GM19043 (cell line): ENCODE measurements at regions not wholly inside any gene's neighbourhood (a gene's known extent, or its start where the extent isn't known, plus 50 kb on each side); places are given as distances from the start of the nearest gene placed in this dataset.
"Not testable (repeated sequence)": the region's sequence is repeated elsewhere in the genome, so short reads cannot be mapped to it uniquely, and the experiment has no call there.

Experiments used
- ATAC-seq: cut with Tn5 transposase; IDR thresholded peaks from one replicate; pipeline ENCODE4 v1.9.1; 2021; ENCODE audit warnings: low read depth; ENCODE audit not compliant: unreplicated experiment

DNA sequence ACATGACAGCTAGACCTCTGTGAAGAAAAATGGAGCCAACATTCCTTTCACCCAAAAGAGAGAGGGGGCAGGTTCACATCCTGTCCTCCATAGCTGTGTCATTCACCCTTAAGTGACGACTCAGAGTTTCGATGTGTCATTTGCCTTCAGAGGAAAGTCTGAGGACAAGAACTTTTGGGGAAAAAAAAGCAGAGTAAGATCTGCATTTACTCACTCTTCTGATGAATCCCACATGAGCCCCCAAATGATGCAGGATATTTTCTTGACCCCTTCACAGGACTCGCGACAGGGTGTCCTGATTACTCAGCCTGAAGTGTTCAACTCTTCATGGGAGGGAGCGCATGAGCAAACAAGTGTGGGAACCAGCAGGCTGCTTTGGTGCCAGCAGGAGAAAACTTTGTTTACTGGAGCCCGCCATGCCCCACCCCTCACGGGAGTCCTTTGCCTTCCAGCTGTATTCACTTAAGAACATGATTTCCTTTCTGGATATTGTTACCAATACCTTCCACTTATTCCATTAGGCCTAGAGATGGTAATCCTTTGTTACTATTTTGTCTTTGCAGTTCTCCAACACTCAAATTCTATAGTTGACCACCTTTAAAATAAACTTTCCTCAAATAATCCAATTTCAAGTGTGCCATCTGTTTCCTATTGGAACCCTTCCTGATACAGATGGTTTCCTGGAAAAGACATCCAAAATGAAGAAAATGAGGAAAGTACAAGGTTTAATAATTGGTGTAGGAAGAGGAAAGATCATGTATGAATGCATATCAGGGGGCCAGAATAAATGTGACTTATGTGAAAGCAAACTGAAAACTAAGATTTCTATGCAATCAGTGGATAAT, 729.8 kb downstream of the FAM181B start:
- ATAC-seq = no peak

GRCh38 chr11:82003024-82003423, 730.6 kb downstream of the FAM181B start:
- ATAC-seq = no peak

- no peak for ATAC-seq
Observed at GRCh38 chr11:81995889-81996288, 737.8 kb downstream of the FAM181B start.

DNA sequence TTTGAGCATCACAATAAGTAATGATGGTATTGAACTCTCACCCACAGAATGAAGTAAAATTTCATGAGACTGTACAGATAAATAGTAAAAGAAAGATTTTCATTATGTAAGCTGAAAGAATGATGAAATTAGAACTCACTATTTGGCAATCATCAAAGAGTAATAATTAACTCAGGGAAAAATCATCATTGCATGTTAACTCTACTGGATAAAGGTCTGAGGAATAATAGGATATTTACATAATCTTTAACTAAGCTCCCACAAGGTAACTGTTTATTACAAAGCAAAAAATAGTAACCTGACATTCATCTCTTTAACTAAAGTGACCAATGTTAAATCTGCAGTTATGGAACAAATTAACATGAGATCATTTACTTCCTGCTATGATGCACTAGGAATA, 739.9 kb downstream of the FAM181B start:
- no peak for ATAC-seq

DNA sequence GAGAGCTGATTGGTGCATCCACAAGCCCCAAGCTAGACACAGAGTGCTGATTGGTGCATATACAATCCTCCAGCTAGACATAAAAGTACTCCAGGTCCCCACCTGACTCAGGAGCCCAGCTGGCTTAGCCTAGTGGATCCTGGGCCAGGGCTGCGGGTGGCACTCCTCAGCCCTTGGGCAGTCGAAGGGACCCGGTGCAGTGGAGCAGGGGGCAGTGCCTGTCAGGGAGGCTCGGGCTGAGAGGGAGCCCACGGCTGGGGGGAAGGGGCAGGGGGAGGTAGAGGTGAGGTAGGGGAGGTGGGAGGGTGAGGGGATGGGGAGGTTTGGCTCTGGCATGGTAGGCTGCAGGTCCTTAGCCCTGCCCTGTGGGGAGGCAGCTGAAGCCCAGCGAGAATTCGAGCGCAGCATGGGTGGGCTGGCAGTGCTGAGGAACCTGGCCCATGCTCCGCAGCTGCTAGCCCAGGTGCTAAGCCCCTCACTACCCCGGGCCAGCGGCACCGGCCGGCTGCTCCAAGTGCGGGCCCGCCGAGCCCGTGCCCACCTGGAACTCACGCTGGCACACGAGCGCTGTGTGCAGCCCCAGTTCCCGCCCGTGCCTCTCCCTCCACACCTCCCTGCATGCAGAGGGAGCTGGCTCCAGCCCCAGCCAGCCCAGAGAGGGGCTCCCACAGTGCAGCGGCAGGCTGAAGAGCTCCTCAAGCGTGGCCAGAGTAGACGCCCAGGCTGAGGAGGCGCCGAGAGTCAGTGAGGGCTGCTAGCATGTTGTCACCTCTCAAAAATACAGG, 742.8 kb downstream of the FAM181B start:
- ATAC-seq = no peak

- no peak for ATAC-seq
Observed at GRCh38 chr11:81989093-81989492, 744.6 kb downstream of the FAM181B start.

DNA sequence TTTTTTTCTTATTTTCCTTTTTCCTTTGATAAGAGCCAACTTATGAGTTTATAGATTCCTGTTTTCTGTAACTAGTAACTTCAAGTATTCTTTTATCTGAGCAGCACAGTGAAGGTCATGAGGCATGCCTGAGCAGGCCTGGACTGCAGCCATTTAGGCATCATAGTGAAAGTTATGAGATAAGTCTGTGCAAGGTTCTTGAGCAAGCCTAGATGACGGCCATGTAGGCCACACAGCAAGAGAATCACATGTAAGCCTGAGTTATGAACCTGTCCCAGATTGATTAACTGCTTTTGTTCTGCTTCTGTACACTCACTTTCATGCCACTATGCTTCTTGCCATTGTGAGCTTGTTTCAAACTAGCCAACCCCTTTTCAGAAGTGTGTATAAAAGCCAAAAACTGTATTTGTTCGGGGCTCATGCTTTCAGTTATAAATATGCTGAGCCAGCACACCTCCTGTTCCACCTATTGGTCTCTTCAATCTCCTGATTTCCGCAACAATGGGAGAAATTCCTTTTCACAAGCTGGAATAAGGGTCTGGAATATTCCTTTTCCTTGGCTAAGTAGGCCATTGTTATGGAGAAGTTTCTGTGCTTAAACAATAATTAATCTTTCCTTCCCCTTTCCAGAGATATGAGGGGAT, 745.7 kb downstream of the FAM181B start:
- peak; percentile 45 for ATAC-seq

DNA sequence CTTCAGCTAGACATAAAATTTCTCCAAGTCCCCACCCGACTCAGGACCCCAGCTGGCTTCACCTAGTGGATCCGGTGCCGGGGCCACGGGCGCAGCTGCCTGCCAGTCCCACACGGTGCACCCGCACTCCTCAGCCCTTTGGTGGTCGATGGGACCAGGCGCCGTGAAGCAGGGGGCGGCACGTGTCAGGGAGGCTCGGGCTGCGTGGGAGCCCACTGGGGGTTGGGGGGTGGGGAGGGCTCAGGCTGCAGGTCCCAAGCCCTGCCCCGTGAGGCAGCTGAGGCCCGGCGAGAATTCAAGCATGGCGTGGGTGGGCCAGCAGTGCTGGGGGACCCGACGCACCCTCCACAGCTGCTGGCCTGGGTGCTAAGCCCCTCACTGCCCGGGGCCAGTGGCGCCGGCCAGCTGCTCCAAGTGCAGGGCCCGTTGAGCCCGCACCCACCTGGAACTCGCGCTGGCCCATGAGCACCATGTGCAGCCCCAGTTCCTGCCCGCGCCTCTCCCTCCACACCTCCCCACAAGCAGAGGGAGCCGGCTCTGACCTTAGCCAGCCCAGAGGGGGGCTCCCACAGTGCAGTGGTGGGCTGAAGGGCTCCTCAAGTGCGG, 747.0 kb downstream of the FAM181B start:
- no peak for ATAC-seq

GRCh38 chr11:81979448-81979847, 754.2 kb downstream of the FAM181B start:
- no peak for ATAC-seq

DNA sequence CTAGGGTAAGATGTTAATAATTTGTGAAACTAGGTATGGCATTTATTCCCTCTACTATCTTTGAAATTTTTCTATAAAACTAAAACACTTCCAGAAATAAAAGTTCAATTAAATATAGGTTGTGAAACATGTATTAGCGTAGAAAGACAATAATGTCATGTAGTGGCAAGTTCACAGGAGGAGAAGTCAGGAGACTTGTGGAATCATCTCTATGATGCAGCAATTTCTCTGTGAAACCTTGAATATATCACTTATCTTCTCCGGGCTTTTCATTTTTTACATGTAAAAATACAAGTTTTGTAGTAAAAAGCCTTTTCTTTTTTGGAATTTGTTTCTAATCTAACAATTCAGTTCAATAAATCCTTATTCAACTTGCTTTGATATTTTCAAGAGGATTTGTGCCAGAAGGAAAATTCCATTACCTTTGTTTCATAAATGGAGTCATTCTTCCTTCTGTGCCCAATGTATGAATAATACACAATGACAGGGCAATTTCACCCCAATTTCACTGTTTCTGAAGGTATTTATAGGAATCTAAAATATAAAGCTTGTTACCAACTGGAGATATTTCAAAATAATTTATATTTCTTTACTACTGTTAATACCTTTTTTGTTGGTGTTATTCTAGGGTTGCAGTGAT, 758.3 kb downstream of the FAM181B start:
- no peak for ATAC-seq

- ATAC-seq = no peak
Observed at GRCh38 chr11:81970886-81971285, 762.8 kb downstream of the FAM181B start.

DNA sequence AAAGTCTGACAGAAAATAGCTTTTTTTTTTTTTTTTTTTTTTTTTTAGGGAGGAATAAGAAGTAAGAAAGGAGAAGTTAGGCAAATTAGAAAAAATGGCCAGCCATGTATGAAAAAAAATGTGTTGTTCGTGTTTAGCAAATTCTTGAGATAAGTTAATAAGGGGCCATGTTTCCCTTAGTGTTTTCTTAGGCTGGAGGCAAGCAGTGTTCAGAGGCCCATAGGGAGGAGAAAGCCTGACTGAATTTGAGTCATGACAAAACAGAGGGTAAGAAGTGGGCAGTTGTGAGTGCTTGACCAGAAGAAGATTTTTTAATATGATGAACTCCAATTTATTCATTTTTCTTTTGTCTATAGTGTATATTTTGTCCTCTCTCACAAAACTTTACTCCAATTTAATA, 766.4 kb downstream of the FAM181B start:
- no peak for ATAC-seq

GRCh38 chr11:81966340-81966739, 767.3 kb downstream of the FAM181B start:
- ATAC-seq = no peak

- ATAC-seq = no peak
Observed at GRCh38 chr11:81963018-81963417, 770.6 kb downstream of the FAM181B start.

DNA sequence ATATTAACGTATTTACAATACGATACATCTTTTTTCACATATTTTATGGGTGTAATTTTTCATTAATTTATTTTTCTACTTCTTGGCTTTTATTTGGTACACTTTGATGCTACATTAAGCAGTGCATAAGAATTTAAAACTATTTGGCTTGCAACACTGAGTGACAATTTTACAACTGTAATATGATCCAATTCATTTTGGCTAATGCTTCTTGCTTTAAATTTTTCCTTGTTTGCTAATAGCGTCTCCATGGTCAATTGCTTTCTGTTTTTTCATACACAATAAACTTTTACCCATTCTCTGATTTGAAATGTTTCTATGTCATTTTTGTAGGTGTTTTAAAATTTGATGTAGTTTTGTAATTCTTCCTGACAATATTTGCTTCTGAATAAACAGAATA, 773.2 kb downstream of the FAM181B start:
- no peak for ATAC-seq

DNA sequence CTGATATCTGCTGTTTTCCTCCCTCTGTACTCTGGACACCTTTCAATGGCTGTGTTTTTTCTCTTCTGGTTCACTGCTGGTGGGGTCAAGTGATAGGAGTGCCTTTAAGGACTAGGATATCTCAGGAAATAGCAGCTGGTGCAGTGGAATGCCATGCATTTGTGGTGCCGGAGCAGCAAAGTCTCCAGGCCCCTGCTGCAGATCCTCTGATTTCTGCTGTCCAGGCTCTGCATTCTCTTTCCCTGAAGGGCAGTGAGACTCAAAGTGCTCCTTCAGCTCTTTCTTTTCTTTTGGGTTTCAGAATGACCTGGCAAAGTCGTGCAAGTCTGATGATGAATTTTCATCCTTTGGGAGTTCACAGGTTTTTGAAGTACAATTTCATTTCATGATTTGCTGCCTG, 774.3 kb downstream of the FAM181B start:
- ATAC-seq = no peak

DNA sequence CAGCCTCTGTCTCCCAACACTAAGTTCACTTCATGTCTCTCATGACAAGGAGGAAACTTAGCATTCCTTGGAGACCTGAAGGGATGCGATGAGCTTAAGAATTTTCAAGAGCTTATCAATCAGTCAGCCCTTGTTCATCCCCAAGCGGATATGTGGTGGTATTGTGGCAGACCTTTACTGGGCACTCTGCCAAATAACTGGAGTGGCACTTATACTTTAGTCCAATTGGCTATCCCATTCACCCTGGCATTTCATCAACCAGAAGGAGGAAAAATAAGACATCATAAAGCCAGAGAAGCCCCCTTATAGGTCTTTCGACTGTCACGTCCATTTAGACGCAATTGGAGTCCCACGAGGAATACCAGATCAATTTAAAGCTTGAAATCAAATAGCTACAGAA, 779.4 kb downstream of the FAM181B start:
- not testable (repeated sequence) for ATAC-seq

- no peak for ATAC-seq
Observed at GRCh38 chr11:81946831-81947230, 786.8 kb downstream of the FAM181B start.

DNA sequence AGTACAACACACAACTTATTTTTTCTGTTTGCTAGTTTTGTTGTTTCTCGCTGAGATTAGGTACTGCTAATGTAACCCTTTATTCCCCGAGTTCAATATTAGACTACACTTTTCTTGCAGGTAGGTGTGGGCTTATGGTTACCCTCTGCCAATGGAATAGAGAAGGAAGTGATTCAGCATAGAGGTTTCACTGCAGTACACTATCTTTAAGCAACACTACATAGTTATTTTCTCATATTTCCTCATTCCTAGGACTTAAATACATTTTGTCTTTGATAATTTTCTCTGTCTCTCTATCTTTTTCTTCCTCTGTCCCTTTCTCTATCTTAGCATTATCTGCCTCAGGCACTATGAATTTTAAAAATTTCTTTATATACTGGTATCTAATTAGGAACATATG, 791.0 kb downstream of the FAM181B start:
- no peak for ATAC-seq

GRCh38 chr11:81941998-81942397, 791.7 kb downstream of the FAM181B start:
- no peak for ATAC-seq
